IMR-90 (cell line): ENCODE measurements at regions not wholly inside any gene's neighbourhood (a gene's known extent, or its start where the extent isn't known, plus 50 kb on each side); places are given as distances from the start of the nearest gene placed in this dataset.

Experiments
- ATAC-seq: fragments of 200-7000 bp; cut with Tn5 transposase; 2 replicates; pipeline ENCODE4 v1.9.1; 2020; ENCODE audit warnings: low read depth, mild to moderate bottlenecking, moderate library complexity
- BruUV-seq: library from RNA; stranded (reverse); fragments of 400-500 nt; replicated peaks from 2 replicates; lab custom pipeline; 2021; lab: Mats Ljungman, UMichigan
- CTCF ChIA-PET: fragments of 300-600 bp; formaldehyde crosslinking; extraction: SDS; loops from one replicate; lab custom pipeline; 2021; ENCODE audit warnings: antibody characterized with exemption; lab: Yijun Ruan, JAX
- POLR2A ChIA-PET: fragments of 300-600 bp; sonication (Branson Sonifier 250); formaldehyde crosslinking; loops from one replicate; lab custom pipeline; 2022; ENCODE audit warnings: antibody characterized with exemption; ENCODE audit not compliant: unreplicated experiment; lab: Charles Lee
- DNase-seq: peaks from one replicate; pipeline ENCODE4 v3.0.0; 2013
- H2AFZ ChIP-seq: replicated peaks from 2 replicates; pipeline ENCODE3; 2013; ENCODE audit warnings: low read length, mild to moderate bottlenecking; ENCODE audit not compliant: poor library complexity
- H2AK5ac ChIP-seq: 2 replicates; pipeline ENCODE4 v1.6.1; 2013; ENCODE audit warnings: low read depth, low read length, inconsistent platforms
- H2AK9ac ChIP-seq: replicated peaks from 2 replicates; pipeline ENCODE3; 2013; ENCODE audit warnings: mild to moderate bottlenecking, low read depth, low read length, moderate library complexity; ENCODE audit not compliant: poor library complexity
- H2BK120ac ChIP-seq: 2 replicates; pipeline ENCODE4 v1.6.1; 2013; ENCODE audit warnings: low read depth, low read length, inconsistent platforms
- H2BK15ac ChIP-seq: 3 replicates; pipeline ENCODE4 v1.6.1; 2013; ENCODE audit warnings: low read depth, low read length, inconsistent platforms
- H2BK20ac ChIP-seq: 2 replicates; pipeline ENCODE4 v1.6.1; 2013; ENCODE audit warnings: low read depth, mild to moderate bottlenecking, inconsistent platforms, low read length, moderate library complexity
- H2BK5ac ChIP-seq: 2 replicates; pipeline ENCODE4 v1.6.1; 2013; ENCODE audit warnings: mild to moderate bottlenecking, low read depth, low read length, inconsistent platforms; ENCODE audit not compliant: poor library complexity, severe bottlenecking
- H3K14ac ChIP-seq: replicated peaks from 2 replicates; pipeline ENCODE4 v1.6.1; 2013; ENCODE audit warnings: low read depth, low read length, inconsistent platforms
- H3K18ac ChIP-seq: 2 replicates; pipeline ENCODE4 v1.6.1; 2013; ENCODE audit warnings: low read depth, low read length, control low read depth
- H3K23ac ChIP-seq: 2 replicates; pipeline ENCODE4 v1.6.1; 2013; ENCODE audit warnings: low read depth, low read length, inconsistent platforms
- H3K27ac ChIP-seq: 2 replicates; pipeline ENCODE4 v1.5.1; 2013; ENCODE audit warnings: mild to moderate bottlenecking, control low read depth, low read length; ENCODE audit not compliant: insufficient read depth
- H3K27me3 ChIP-seq: 2 replicates; pipeline ENCODE4 v1.6.1; 2013; ENCODE audit warnings: low read length; ENCODE audit not compliant: control insufficient read depth, insufficient read depth
- H3K36me3 ChIP-seq: 2 replicates; pipeline ENCODE4 v1.6.1; 2013; ENCODE audit warnings: low read length, mixed read lengths; ENCODE audit not compliant: control insufficient read depth, insufficient read depth
- H3K4ac ChIP-seq: 2 replicates; pipeline ENCODE4 v1.6.1; 2013; ENCODE audit warnings: low read depth, low read length, inconsistent platforms
- H3K4me1 ChIP-seq: 2 replicates; pipeline ENCODE4 v1.6.1; 2013; ENCODE audit warnings: low read length, mixed read lengths; ENCODE audit not compliant: control insufficient read depth, insufficient read depth
- H3K4me2 ChIP-seq: 2 replicates; pipeline ENCODE4 v1.6.1; 2013; ENCODE audit warnings: low read depth, mild to moderate bottlenecking, control low read depth, low read length, moderate library complexity
- H3K4me3 ChIP-seq: 2 replicates; pipeline ENCODE4 v1.5.1; 2013; ENCODE audit warnings: low read depth, mild to moderate bottlenecking, control low read depth, low read length, moderate library complexity; ENCODE audit not compliant: insufficient read depth
- H3K56ac ChIP-seq: 2 replicates; pipeline ENCODE4 v1.6.1; 2013; ENCODE audit warnings: low read length, inconsistent platforms; ENCODE audit not compliant: insufficient read depth; ENCODE audit errors: extremely low read depth
- H3K79me1 ChIP-seq, 2 experiments: 2 replicates each; pipeline ENCODE4 v1.6.1; 2013; ENCODE audit warnings: low read length in 2 of 2, inconsistent platforms in 1 of 2, low read depth in 1 of 2
- H3K9ac ChIP-seq: 2 replicates; pipeline ENCODE4 v1.6.1; 2013; ENCODE audit warnings: low read depth, low read length, control low read depth
- H3K9me1 ChIP-seq: 2 replicates; pipeline ENCODE4 v1.6.1; 2013; ENCODE audit warnings: low read length, inconsistent platforms; ENCODE audit not compliant: insufficient read depth
- H3K9me3 ChIP-seq: 2 replicates; pipeline ENCODE4 v1.6.1; 2013; ENCODE audit warnings: low read length; ENCODE audit not compliant: control insufficient read depth, insufficient read depth
- H4K20me1 ChIP-seq: 2 replicates; pipeline ENCODE4 v1.6.1; 2013; ENCODE audit warnings: low read length, inconsistent platforms; ENCODE audit not compliant: insufficient read depth
- H4K5ac ChIP-seq: 2 replicates; pipeline ENCODE4 v1.6.1; 2013; ENCODE audit warnings: mild to moderate bottlenecking, low read depth, low read length, control low read depth
- H4K8ac ChIP-seq, 2 experiments: 2 replicates each; pipeline ENCODE4 v1.6.1; 2013; ENCODE audit warnings: low read depth in 2 of 2, low read length in 2 of 2, control low read depth in 1 of 2, inconsistent platforms in 1 of 2
- H4K91ac ChIP-seq: 2 replicates; pipeline ENCODE4 v1.6.1; 2013; ENCODE audit warnings: low read depth, low read length, inconsistent platforms; ENCODE audit not compliant: insufficient read depth
- BHLHE40 ChIP-seq: fragments of 150-350 bp; IDR thresholded peaks from 2 replicates; pipeline ENCODE4 v1.6.1; 2016; ENCODE audit warnings: mild to moderate bottlenecking, low read depth, low read length
- CEBPB ChIP-seq: IDR thresholded peaks from 2 replicates; pipeline ENCODE4 v1.6.1; 2012; ENCODE audit warnings: low read depth, low read length, improper control_type of control experiment
- CHD1 ChIP-seq: IDR thresholded peaks from 2 replicates; pipeline ENCODE4 v1.6.1; 2012; ENCODE audit warnings: low read depth, low read length, improper control_type of control experiment
- CTCF ChIP-seq: conservative IDR thresholded peaks from 2 replicates; pipeline ENCODE4 v1.5.1; 2012; ENCODE audit warnings: mild to moderate bottlenecking, low read depth, low read length, improper control_type of control experiment
- ELK1 ChIP-seq: fragments of 150-350 bp; IDR thresholded peaks from 2 replicates; pipeline ENCODE4 v1.6.1; 2016; ENCODE audit warnings: low read depth, mild to moderate bottlenecking, low read length, moderate library complexity, borderline replicate concordance
- FOS ChIP-seq: fragments of 150-350 bp; IDR thresholded peaks from 2 replicates; pipeline ENCODE4 v1.6.1; 2016; ENCODE audit warnings: low read depth, low read length
- MAFK ChIP-seq: IDR thresholded peaks from 2 replicates; pipeline ENCODE4 v1.6.1; 2012; ENCODE audit warnings: low read depth, low read length, improper control_type of control experiment
- MAZ ChIP-seq: IDR thresholded peaks from 2 replicates; pipeline ENCODE4 v1.6.1; 2012; ENCODE audit warnings: low read depth, mild to moderate bottlenecking, low read length, improper control_type of control experiment, moderate library complexity, borderline replicate concordance
- MXI1 ChIP-seq: IDR thresholded peaks from 2 replicates; pipeline ENCODE4 v1.6.1; 2012; ENCODE audit warnings: low read depth, mild to moderate bottlenecking, low read length, moderate library complexity, borderline replicate concordance
- NFE2L2 ChIP-seq: fragments of 150-350 bp; IDR thresholded peaks from 2 replicates; pipeline ENCODE4 v1.6.1; 2016; ENCODE audit warnings: low read depth, mild to moderate bottlenecking, low read length
- POLR2A ChIP-seq: IDR thresholded peaks from 2 replicates; pipeline ENCODE4 v1.6.1; 2012; ENCODE audit warnings: mild to moderate bottlenecking, low read depth, low read length
- RAD21 ChIP-seq: IDR thresholded peaks from 2 replicates; pipeline ENCODE4 v1.6.1; 2012; ENCODE audit warnings: low read length, improper control_type of control experiment
- RCOR1 ChIP-seq: IDR thresholded peaks from 2 replicates; pipeline ENCODE4 v1.6.1; 2012; ENCODE audit warnings: mild to moderate bottlenecking, low read length, improper control_type of control experiment; ENCODE audit not compliant: insufficient replicate concordance
- RFX5 ChIP-seq: IDR thresholded peaks from 2 replicates; pipeline ENCODE4 v1.8.0; 2012; ENCODE audit warnings: low read depth, mild to moderate bottlenecking, low read length, moderate library complexity
- SMC3 ChIP-seq: fragments of 150-350 bp; IDR thresholded peaks from 2 replicates; pipeline ENCODE4 v1.6.1; 2016; ENCODE audit warnings: low read depth, mild to moderate bottlenecking, antibody characterized with exemption, low read length, moderate library complexity
- USF2 ChIP-seq: fragments of 150-350 bp; IDR thresholded peaks from 2 replicates; pipeline ENCODE4 v1.6.1; 2017; ENCODE audit warnings: mild to moderate bottlenecking, antibody characterized with exemption, low read length, low read depth
- WGBS, 2 experiments: methylation state at CpG; one replicate each; pipeline versions ENCODE4 v1.1.5 to v1.1.7; 2013; ENCODE audit warnings: missing lambda C conversion rate in 2 of 2; ENCODE audit not compliant: insufficient read length in 1 of 2; ENCODE audit errors: extremely low coverage in 2 of 2; 5-methylcytosine and 5-hydroxymethylcytosine counted together
- dilution Hi-C: fragments of 300-500 bp; cut with HindIII; formaldehyde crosslinking; loops from one replicate; pipeline ENCODE4 v1.14.3; 2018; ENCODE audit warnings: low sequenced_read_pairs; ENCODE audit not compliant: unreplicated experiment
- in situ Hi-C: fragments of 300-500 bp; cut with MboI; formaldehyde crosslinking; loops from 3 replicates; pipeline ENCODE4 v1.14.3; 2019; ENCODE audit warnings: low sequenced_read_pairs, inconsistent platforms, mixed read lengths
- intact Hi-C: fragments of 100-400 bp; cut with micrococcal nuclease; formaldehyde crosslinking; loops from 2 replicates; pipeline ENCODE4 v1.10.0; 2022

- Histone ChIP-seq H4K5ac (no peak overlapping the region), H3K4ac (no peak overlapping the region), H3K9me1 (no peaks in the 10 kb centered on the region), H2AK9ac (no peak overlapping the region), H4K91ac (no peak overlapping the region), H3K9me3 (peaks cover 2% of the 10 kb centered on the region; the same call in 1 of the 2 replicates), H3K4me2 (no peak overlapping the region), H3K56ac (no peak overlapping the region), H3K23ac (no peak overlapping the region), H3K27me3 (no peaks in the 10 kb centered on the region), H2AFZ (no peak overlapping the region), H3K14ac (no peak overlapping the region), H3K27ac (no peak overlapping the region), H3K79me1 (no peaks in the 10 kb centered on the region), H2BK15ac (no peak overlapping the region), H3K18ac (no peak overlapping the region), H3K36me3 (no peaks in the 10 kb centered on the region), H3K4me1 (no peaks in the 10 kb centered on the region), H2BK5ac (no peak overlapping the region), H3K9ac (no peak overlapping the region), H4K20me1 (no peaks in the 10 kb centered on the region), H2BK120ac (no peak overlapping the region), H4K8ac (no peak overlapping the region), H2BK20ac (no peak overlapping the region), H3K4me3 (no peak overlapping the region), H2AK5ac (no peak overlapping the region)
- dilution Hi-C loops: no loop called here
- ChIA-PET CTCF (no interaction called here), POLR2A (no interaction called here)
- BruUV-seq: no TSS peak
- DNase-seq (no peak), ATAC-seq (no peak)
- TF ChIP-seq SMC3 (no peak), CTCF (no peak), MAFK (no peak), CEBPB (no peak), ELK1 (no peak), FOS (no peak), RCOR1 (no peak), RFX5 (no peak), BHLHE40 (no peak), MAZ (no peak), NFE2L2 (no peak), USF2 (no peak), RAD21 (no peak), CHD1 (no peak), MXI1 (no peak), POLR2A (no peak)
- in situ Hi-C loops: no loop called here
- no CpG with 5 or more reads among the region's 4 CpGs for WGBS, 2 experiments
- intact Hi-C loops: no loop called here
These were observed 101.2 kb downstream of the SMPDL3A start for GRCh38 chr6:122890250-122890649.
